Neuronal stem cell (in vitro differentiated cells): ENCODE measurements at regions not wholly inside any gene's neighbourhood (a gene's known extent, or its start where the extent isn't known, plus 50 kb on each side); places are given as distances from the start of the nearest gene placed in this dataset.

Experiments used
- DNase-seq: peaks from one replicate; pipeline ENCODE4 v3.0.0-alpha.2; 2013; ENCODE audit warnings: low spot score
- H2AFZ ChIP-seq: one replicate; pipeline ENCODE4 v1.6.1; 2013; ENCODE audit warnings: mild to moderate bottlenecking, low read length, inconsistent platforms
- H2AK5ac ChIP-seq: 2 replicates; pipeline ENCODE4 v1.6.1; 2013; ENCODE audit warnings: low read depth, mild to moderate bottlenecking, inconsistent platforms, low read length, moderate library complexity, mixed read lengths
- H2BK120ac ChIP-seq: 2 replicates; pipeline ENCODE4 v1.6.1; 2013; ENCODE audit warnings: low read depth, mild to moderate bottlenecking, inconsistent platforms, low read length, moderate library complexity, mixed read lengths
- H2BK12ac ChIP-seq: one replicate; pipeline ENCODE4 v1.6.1; 2013; ENCODE audit warnings: low read length, inconsistent platforms
- H2BK15ac ChIP-seq: 2 replicates; pipeline ENCODE4 v1.6.1; 2013; ENCODE audit warnings: mild to moderate bottlenecking, low read length, inconsistent platforms, mixed read lengths
- H2BK5ac ChIP-seq: one replicate; pipeline ENCODE4 v1.6.1; 2013; ENCODE audit warnings: inconsistent platforms, mild to moderate bottlenecking, low read length, moderate library complexity
- H3K14ac ChIP-seq: one replicate; pipeline ENCODE4 v1.6.1; 2013; ENCODE audit warnings: low read length, inconsistent platforms
- H3K18ac ChIP-seq: 2 replicates; pipeline ENCODE4 v1.6.1; 2013; ENCODE audit warnings: low read length, inconsistent platforms
- H3K23ac ChIP-seq: 2 replicates; pipeline ENCODE4 v1.6.1; 2013; ENCODE audit warnings: low read depth, mild to moderate bottlenecking, mixed read lengths, low read length, inconsistent platforms; ENCODE audit not compliant: poor library complexity
- H3K27ac ChIP-seq: replicated peaks from 3 replicates; pipeline ENCODE4 v1.5.1; 2013; ENCODE audit warnings: low read length, inconsistent platforms
- H3K27me3 ChIP-seq, 3 experiments: 2 replicates each; pipeline ENCODE4 v1.6.1; 2013; ENCODE audit warnings: low read length in 3 of 3, mild to moderate bottlenecking in 2 of 3, inconsistent platforms in 1 of 3, low read depth in 1 of 3, mixed read lengths in 1 of 3, moderate library complexity in 1 of 3; ENCODE audit not compliant: control insufficient read depth in 3 of 3, insufficient read depth in 3 of 3
- H3K36me3 ChIP-seq, 2 donors: replicated peaks in 1 of 2; 2 replicates each; pipeline ENCODE4 v1.6.1; 2013; ENCODE audit warnings: low read length in 2 of 2; ENCODE audit not compliant: control insufficient read depth in 2 of 2, insufficient read depth in 2 of 2
- H3K4ac ChIP-seq: 2 replicates; pipeline ENCODE4 v1.6.1; 2013; ENCODE audit warnings: inconsistent platforms, mild to moderate bottlenecking, low read length, moderate library complexity
- H3K4me1 ChIP-seq, 2 donors: 1 replicate in 1 of 2; 2 replicates in 1 of 2; pipeline ENCODE4 v1.6.1; 2013; ENCODE audit warnings: low read length in 2 of 2, low read depth in 1 of 2; ENCODE audit not compliant: control insufficient read depth in 2 of 2, insufficient read depth in 1 of 2
- H3K4me2 ChIP-seq: one replicate; pipeline ENCODE4 v1.6.1; 2013; ENCODE audit warnings: mild to moderate bottlenecking, low read length, inconsistent platforms; ENCODE audit not compliant: insufficient read depth, poor library complexity, severe bottlenecking
- H3K4me3 ChIP-seq, 2 donors: 2 replicates each; pipeline ENCODE4 v1.5.1; 2013; ENCODE audit warnings: low read length in 2 of 2, mild to moderate bottlenecking in 2 of 2, inconsistent platforms in 1 of 2, moderate library complexity in 1 of 2
- H3K79me1 ChIP-seq: one replicate; pipeline ENCODE4 v1.6.1; 2013; ENCODE audit warnings: low read depth, mild to moderate bottlenecking, inconsistent platforms, low read length, moderate library complexity
- H3K9ac ChIP-seq: one replicate; pipeline ENCODE4 v1.6.1; 2013; ENCODE audit warnings: mild to moderate bottlenecking, low read depth, low read length, inconsistent platforms; ENCODE audit not compliant: poor library complexity
- H3K9me3 ChIP-seq, 2 donors: replicated peaks in 1 of 2; 2 replicates each; pipeline versions ENCODE3 to v1.6.1; 2013; ENCODE audit warnings: low read length in 2 of 2, mild to moderate bottlenecking in 2 of 2, inconsistent platforms in 1 of 2, low read depth in 1 of 2, mixed read lengths in 1 of 2, moderate library complexity in 1 of 2; ENCODE audit not compliant: control insufficient read depth in 2 of 2, insufficient read depth in 1 of 2
- H4K8ac ChIP-seq: one replicate; pipeline ENCODE4 v1.6.1; 2013; ENCODE audit warnings: low read depth, mild to moderate bottlenecking, inconsistent platforms, low read length, moderate library complexity
- H4K91ac ChIP-seq: one replicate; pipeline ENCODE4 v1.6.1; 2013; ENCODE audit warnings: low read length, low read depth, mild to moderate bottlenecking, inconsistent platforms; ENCODE audit not compliant: poor library complexity
- WGBS, 2 donors: extraction: QIAGEN DNeasy Blood & Tissue Kit; methylation state at CpG; one replicate each; pipeline ENCODE4 v1.1.7; 2013; ENCODE audit warnings: missing lambda C conversion rate in 2 of 2, mixed read lengths in 1 of 2; ENCODE audit not compliant: insufficient read length in 2 of 2, insufficient replicate concordance in 1 of 2; ENCODE audit errors: extremely low coverage in 2 of 2; 5-methylcytosine and 5-hydroxymethylcytosine counted together

- H3K4me2 ChIP-seq, result no peak overlapping the region
- no peak overlapping the region for H3K23ac ChIP-seq
- H2AFZ ChIP-seq, result no peak overlapping the region
- H3K18ac ChIP-seq, result no peak overlapping the region
- no peak overlapping the region for H2AK5ac ChIP-seq
- no peak overlapping the region for H2BK15ac ChIP-seq
- no peaks in the 10 kb centered on the region for H3K79me1 ChIP-seq
- H3K4ac ChIP-seq, result no peak overlapping the region
- no peak overlapping the region for H4K8ac ChIP-seq
- H3K9ac ChIP-seq, result no peak overlapping the region
- no peaks in the 10 kb centered on the region for H3K9me3 ChIP-seq
- no CpG with 5 or more reads among the region's 3 CpGs for WGBS, 2 donors
- H2BK12ac ChIP-seq, result no peak overlapping the region
- peaks cover 0 to 3% of the 10 kb centered on the region in 2 donors for H3K4me1 ChIP-seq
- DNase-seq, result no peak
- no peak overlapping the region for H4K91ac ChIP-seq
- no peaks in the 10 kb centered on the region for H3K36me3 ChIP-seq
- H3K14ac ChIP-seq, result no peak overlapping the region
- H2BK5ac ChIP-seq, result no peak overlapping the region
- no peak overlapping the region for H3K27ac ChIP-seq
- no peak overlapping the region for H2BK120ac ChIP-seq
- H3K27me3 ChIP-seq, result no peaks in the 10 kb centered on the region
- H3K4me3 ChIP-seq, result no peak overlapping the region
These were observed 165.5 kb downstream of the PIK3R1 start for GRCh38 chr5:68381060-68381459.

- Histone ChIP-seq H3K79me1 (no peaks in the 10 kb centered on the region), H2BK12ac (no peak overlapping the region), H2BK120ac (no peak overlapping the region), H3K23ac (no peak overlapping the region), H3K4me1 (peaks cover 0 to 3% of the 10 kb centered on the region in 2 donors), H3K9me3 (no peaks in the 10 kb centered on the region), H2BK5ac (no peak overlapping the region), H4K91ac (no peak overlapping the region), H3K27ac (no peak overlapping the region), H4K8ac (no peak overlapping the region), H3K27me3 (no peaks in the 10 kb centered on the region), H3K4me3 (no peak overlapping the region), H2BK15ac (no peak overlapping the region), H3K18ac (no peak overlapping the region), H2AK5ac (no peak overlapping the region), H2AFZ (no peak overlapping the region), H3K4ac (no peak overlapping the region), H3K36me3 (no peaks in the 10 kb centered on the region), H3K9ac (no peak overlapping the region), H3K14ac (no peak overlapping the region), H3K4me2 (no peak overlapping the region)
- no CpG with 5 or more reads among the region's 3 CpGs for WGBS, 2 donors
- no peak for DNase-seq
These were observed 166.4 kb downstream of the PIK3R1 start for GRCh38 chr5:68381909-68382308.

GRCh38 chr5:68382640-68383039, 167.1 kb downstream of the PIK3R1 start:
- Histone ChIP-seq H3K27ac (no peak overlapping the region), H3K36me3 (no peaks in the 10 kb centered on the region), H3K4me2 (no peak overlapping the region), H4K91ac (no peak overlapping the region), H3K14ac (no peak overlapping the region), H3K9ac (no peak overlapping the region), H2AK5ac (no peak overlapping the region), H3K4me1 (peaks cover 0 to 3% of the 10 kb centered on the region in 2 donors), H3K23ac (no peak overlapping the region), H4K8ac (no peak overlapping the region), H2BK12ac (no peak overlapping the region), H3K18ac (no peak overlapping the region), H3K4me3 (no peak overlapping the region), H2BK120ac (no peak overlapping the region), H2BK15ac (no peak overlapping the region), H3K4ac (no peak overlapping the region), H3K9me3 (no peaks in the 10 kb centered on the region), H3K27me3 (no peaks in the 10 kb centered on the region), H2BK5ac (no peak overlapping the region), H2AFZ (no peak overlapping the region), H3K79me1 (no peaks in the 10 kb centered on the region)
- no peak for DNase-seq

- WGBS, 2 donors, result no CpG with 5 or more reads among the region's 2 CpGs
- DNase-seq, result no peak
These were observed 168.3 kb downstream of the PIK3R1 start for GRCh38 chr5:68383888-68384310.

More at GRCh38 chr5:68383888-68384310, 168.3 kb downstream of the PIK3R1 start:
- H4K91ac ChIP-seq, result no peak overlapping the region
- H2BK12ac ChIP-seq, result no peak overlapping the region
- H4K8ac ChIP-seq, result no peak overlapping the region
- no peak overlapping the region for H2BK15ac ChIP-seq
- H3K36me3 ChIP-seq, result no peaks in the 10 kb centered on the region
- H3K27ac ChIP-seq, result no peak overlapping the region
- H3K4me3 ChIP-seq, result no peak overlapping the region
- H3K4ac ChIP-seq, result no peak overlapping the region
- no peaks in the 10 kb centered on the region for H3K27me3 ChIP-seq
- H2BK5ac ChIP-seq, result no peak overlapping the region
- no peak overlapping the region for H3K9ac ChIP-seq
- no peak overlapping the region for H2AK5ac ChIP-seq
- no peak overlapping the region for H3K4me2 ChIP-seq
- H3K18ac ChIP-seq, result no peak overlapping the region
- H2BK120ac ChIP-seq, result no peak overlapping the region
- peaks cover 0 to 3% of the 10 kb centered on the region in 2 donors for H3K4me1 ChIP-seq
- H3K23ac ChIP-seq, result no peak overlapping the region
- H3K9me3 ChIP-seq, result no peaks in the 10 kb centered on the region
- no peak overlapping the region for H3K14ac ChIP-seq
- no peak overlapping the region for H2AFZ ChIP-seq
- no peaks in the 10 kb centered on the region for H3K79me1 ChIP-seq
